Dendritic cell treated with granulocyte-macrophage colony-stimulating factor and Interleukin-4, amounts not matched to agents 40 ng/mL and 50 ng/mL, for 4 days (primary cell): ENCODE measurements at regions not wholly inside any gene's neighbourhood (a gene's known extent, or its start where the extent isn't known, plus 50 kb on each side); places are given as distances from the start of the nearest gene placed in this dataset.

ENCODE experiments used
- H3K27ac Mint-ChIP-seq: one replicate; pipeline ENCODE4 v1.8.0; 2022; ENCODE audit warnings: mild to moderate bottlenecking, mixed read lengths
- H3K27me3 Mint-ChIP-seq: one replicate; pipeline ENCODE4 v1.8.0; 2022; ENCODE audit warnings: mild to moderate bottlenecking, mixed read lengths
- H3K36me3 Mint-ChIP-seq: one replicate; pipeline ENCODE4 v1.8.0; 2022; ENCODE audit warnings: low read depth, mixed read lengths
- H3K4me1 Mint-ChIP-seq: one replicate; pipeline ENCODE4 v1.8.0; 2022; ENCODE audit warnings: low read depth, mixed read lengths
- H3K4me3 Mint-ChIP-seq: one replicate; pipeline ENCODE4 v1.8.0; 2022; ENCODE audit warnings: mild to moderate bottlenecking, moderate library complexity, mixed read lengths
- H3K9me3 Mint-ChIP-seq: one replicate; pipeline ENCODE4 v1.8.0; 2022; ENCODE audit warnings: mixed read lengths
- intact Hi-C: fragments of 100-400 bp; cut with micrococcal nuclease; formaldehyde crosslinking; loops from one replicate; pipeline ENCODE4 v1.15.0; 2022

DNA sequence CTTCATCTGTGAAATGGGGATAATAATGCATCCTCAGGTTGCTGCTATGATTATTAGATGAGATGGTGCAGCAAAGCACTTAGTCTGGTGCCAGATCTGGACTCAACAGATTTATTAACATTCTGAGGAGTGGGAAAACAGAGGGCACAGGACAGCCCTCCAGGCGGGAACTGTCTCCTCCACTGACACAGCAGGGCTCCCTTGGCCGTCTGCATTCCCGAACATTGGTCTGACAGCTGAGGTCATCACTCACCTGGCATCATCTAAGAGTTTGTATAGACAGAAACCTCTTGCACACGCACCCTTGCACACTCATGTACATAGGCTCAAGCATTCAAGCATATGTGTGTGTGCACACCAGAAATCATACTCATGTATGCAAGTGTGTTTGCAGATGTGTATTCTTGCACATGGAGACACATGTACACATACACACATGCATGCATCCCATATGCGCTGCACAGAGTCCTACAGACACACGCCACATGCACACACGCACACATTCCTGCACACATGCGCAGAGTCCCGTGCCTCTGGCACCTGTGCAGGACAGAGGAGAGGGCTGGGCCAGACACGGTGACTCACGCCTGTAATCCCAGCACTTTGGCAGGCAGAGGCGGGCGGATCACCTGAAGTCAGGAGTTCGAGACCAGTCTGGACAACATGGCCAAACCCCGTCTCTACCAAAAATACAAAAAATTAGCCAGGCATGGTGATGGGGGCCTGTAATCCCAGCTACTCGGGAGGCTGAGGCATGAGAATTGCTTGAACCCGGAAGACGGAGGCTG is 173.3 kb upstream of the GLI2 start:
- Mint-ChIP-seq H3K36me3 (no peaks in the 10 kb centered on the region), H3K9me3 (no peaks in the 10 kb centered on the region), H3K27me3 (peaks cover 3% of the 10 kb centered on the region), H3K4me1 (no peaks in the 10 kb centered on the region), H3K27ac (no peak overlapping the region), H3K4me3 (no peak overlapping the region)
- intact Hi-C loops, result no loop called here

DNA sequence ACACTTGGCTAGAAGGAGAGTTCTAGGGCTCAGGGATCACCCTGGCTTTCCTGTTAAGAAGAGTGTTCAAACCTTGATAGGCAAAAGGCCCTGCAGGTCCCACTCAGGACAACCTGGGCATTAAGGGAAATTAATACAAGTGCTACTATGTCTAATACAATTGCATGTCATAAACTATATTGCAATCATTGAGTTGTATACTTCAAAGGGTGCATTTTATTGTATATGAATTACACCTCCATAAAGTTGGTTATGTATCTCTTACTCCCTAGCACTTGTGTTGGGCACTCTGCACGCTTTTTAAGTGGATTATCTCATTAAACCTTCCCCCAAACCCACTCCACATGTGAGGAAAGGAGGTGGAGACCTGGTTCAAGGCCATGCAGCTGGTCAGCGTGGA is 172.1 kb upstream of the GLI2 start:
- Mint-ChIP-seq H3K4me1 (no peaks in the 10 kb centered on the region), H3K4me3 (no peak overlapping the region)

DNA sequence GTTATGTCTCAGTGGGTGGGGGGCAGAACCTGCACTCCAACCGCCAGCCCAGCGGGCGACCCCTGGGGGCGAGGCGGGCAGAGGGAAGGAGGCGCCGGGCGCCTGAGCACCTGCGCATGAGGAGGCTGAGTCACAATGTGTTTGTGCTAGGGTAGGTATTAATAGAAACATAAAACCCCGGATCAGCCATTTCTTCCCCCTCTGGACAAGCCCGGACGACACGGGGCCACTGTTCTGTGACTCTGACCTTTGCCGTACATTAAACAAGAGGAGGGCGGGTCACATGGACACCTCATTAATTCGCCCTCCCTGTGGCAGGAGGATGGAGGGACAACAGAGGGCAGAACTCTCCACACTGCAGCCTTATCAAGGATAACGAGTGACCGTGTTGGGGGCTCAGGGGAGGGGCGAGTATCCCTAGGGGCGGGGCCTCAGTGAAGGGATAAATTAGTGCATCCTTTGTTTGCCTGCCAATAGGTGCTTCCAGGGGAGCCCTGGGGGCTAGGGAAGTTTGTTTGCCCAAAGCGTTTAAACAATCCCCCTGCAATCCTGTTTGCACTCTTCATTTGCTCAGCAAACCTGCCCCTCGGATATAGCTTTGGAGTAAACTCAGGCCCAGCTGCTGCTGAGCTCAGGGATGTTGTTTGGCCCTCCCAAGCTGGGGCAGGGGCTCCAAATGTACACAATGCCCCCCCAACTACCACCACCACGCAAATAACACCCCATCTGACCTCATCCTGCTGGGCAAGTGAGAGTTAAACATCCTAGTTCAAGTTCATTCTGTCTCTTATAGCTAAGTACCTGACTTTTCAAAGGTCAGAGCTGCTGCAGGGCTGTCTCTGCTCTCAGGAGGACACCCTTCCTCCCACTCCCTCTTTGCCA is 171.2 kb upstream of the GLI2 start:
- Mint-ChIP-seq H3K9me3 (no peaks in the 10 kb centered on the region), H3K4me1 (no peaks in the 10 kb centered on the region), H3K4me3 (no peak overlapping the region), H3K27me3 (peaks cover 5% of the 10 kb centered on the region), H3K27ac (no peak overlapping the region), H3K36me3 (no peaks in the 10 kb centered on the region)
- intact Hi-C loops, result no loop called here

More for the DNA sequence above, 172.1 kb upstream of the GLI2 start:
- Mint-ChIP-seq H3K27ac (no peak overlapping the region), H3K36me3 (no peaks in the 10 kb centered on the region), H3K27me3 (peaks cover 5% of the 10 kb centered on the region), H3K9me3 (no peaks in the 10 kb centered on the region)
- intact Hi-C loops, result no loop called here

DNA sequence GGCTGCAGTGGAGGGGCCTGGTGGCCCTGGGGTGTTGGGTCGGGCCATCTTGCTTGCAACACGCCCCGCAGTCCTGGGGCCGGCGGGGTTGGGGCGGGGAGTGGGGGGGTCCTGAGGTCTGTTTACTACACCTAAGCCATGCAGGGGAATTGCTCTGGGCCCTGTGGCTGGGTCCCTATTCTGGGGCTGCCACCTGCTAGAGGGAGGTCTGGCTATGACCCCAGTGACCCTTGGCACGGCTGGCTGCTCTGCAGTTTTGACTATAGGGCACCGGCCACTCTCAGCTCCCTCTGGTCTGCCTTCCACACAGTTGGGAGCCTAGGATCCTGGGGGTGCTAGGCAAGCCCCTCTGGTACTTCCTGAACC is 170.6 kb upstream of the GLI2 start:
- Mint-ChIP-seq H3K4me1 (no peaks in the 10 kb centered on the region), H3K27me3 (peaks cover 3% of the 10 kb centered on the region), H3K4me3 (no peak overlapping the region), H3K9me3 (no peaks in the 10 kb centered on the region), H3K27ac (no peak overlapping the region), H3K36me3 (no peaks in the 10 kb centered on the region)
- intact Hi-C loops, result no loop called here

DNA sequence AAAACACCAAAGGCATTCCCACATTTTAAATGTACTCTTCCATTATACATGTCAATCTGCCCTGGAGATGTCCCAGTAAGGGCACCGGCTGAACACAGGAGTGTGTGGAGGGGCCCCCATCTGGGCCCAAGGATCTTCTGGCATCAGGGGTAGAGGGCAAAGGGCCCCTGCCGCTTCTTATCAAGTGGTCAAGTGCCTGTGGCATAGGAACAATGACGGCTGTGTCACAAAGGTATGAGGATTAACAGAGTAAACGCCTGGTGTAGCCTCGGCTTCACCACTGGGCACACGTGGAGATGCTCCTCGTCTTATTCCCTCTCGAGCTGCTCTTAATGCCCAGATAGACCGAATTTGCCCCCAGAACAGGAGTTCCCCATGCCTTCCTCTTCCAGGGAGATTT is 169.7 kb upstream of the GLI2 start:
- H3K9me3 Mint-ChIP-seq, result no peaks in the 10 kb centered on the region
- H3K4me3 Mint-ChIP-seq, result no peak overlapping the region
- H3K4me1 Mint-ChIP-seq, result no peaks in the 10 kb centered on the region
- H3K27ac Mint-ChIP-seq, result no peak overlapping the region
- no peaks in the 10 kb centered on the region for H3K36me3 Mint-ChIP-seq
- peaks cover 3% of the 10 kb centered on the region for H3K27me3 Mint-ChIP-seq
- intact Hi-C loops, result no loop called here

DNA sequence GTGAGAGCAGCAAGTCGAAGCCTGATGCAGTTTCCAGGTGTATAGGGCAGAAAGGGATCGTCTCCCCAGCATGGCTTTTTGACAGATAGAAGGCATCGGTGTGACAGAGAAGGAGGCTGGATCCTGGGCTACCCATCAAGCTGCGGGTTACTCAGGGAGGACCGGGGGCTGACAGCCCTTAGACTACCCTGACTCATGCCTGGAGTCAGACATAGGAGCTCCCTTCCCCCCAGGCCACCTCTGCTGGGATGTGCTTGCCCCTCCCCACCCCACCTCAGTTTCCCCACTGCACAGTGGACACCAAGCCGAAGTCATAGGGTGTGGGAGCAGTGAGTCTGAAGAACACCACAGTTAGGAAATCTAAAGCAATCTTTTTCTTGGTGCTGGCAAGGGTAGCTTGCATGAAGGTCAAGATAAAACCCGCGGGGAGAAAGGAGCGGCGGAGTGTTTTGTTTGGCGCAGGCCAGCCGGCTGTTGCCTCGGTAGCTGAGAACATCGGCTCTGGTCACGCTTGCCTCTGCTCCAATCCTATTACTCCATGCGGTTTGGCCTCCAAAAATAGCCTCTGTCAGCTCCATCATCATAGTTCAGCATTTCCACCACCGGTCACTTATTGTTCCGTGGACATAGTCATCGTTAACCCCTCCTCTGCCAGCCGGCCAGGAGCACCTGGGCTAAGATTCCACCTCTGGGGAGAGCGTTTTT is 169.2 kb upstream of the GLI2 start:
- Mint-ChIP-seq H3K4me3 (no peak overlapping the region), H3K27ac (no peak overlapping the region), H3K27me3 (peaks cover 3% of the 10 kb centered on the region), H3K4me1 (no peaks in the 10 kb centered on the region), H3K9me3 (no peaks in the 10 kb centered on the region), H3K36me3 (no peaks in the 10 kb centered on the region)
- intact Hi-C loops, result no loop called here

DNA sequence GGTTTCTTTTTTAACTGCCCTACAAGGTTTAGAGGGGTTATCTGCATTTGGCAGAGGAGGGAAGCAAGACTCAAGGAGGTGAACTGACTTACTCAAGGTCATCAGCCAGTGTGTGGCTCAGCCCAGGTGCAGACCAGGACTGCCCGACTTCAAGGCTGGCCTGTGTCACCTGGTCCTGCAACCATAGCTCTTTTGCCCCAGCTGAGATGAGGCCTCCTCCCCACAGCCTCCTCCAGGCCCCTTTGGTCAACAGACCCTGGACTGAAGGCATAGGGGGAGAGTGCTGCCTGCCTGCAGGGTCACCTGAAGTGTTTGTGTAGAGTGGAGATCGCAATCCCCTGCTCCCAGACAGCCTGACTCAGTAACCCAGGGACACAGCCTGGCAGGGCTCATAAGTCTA is 168.5 kb upstream of the GLI2 start:
- H3K27me3 Mint-ChIP-seq, result peaks cover 3% of the 10 kb centered on the region
- intact Hi-C loops, result no loop called here
- no peaks in the 10 kb centered on the region for H3K4me1 Mint-ChIP-seq
- H3K4me3 Mint-ChIP-seq, result no peak overlapping the region
- no peaks in the 10 kb centered on the region for H3K36me3 Mint-ChIP-seq
- no peak overlapping the region for H3K27ac Mint-ChIP-seq
- no peaks in the 10 kb centered on the region for H3K9me3 Mint-ChIP-seq

DNA sequence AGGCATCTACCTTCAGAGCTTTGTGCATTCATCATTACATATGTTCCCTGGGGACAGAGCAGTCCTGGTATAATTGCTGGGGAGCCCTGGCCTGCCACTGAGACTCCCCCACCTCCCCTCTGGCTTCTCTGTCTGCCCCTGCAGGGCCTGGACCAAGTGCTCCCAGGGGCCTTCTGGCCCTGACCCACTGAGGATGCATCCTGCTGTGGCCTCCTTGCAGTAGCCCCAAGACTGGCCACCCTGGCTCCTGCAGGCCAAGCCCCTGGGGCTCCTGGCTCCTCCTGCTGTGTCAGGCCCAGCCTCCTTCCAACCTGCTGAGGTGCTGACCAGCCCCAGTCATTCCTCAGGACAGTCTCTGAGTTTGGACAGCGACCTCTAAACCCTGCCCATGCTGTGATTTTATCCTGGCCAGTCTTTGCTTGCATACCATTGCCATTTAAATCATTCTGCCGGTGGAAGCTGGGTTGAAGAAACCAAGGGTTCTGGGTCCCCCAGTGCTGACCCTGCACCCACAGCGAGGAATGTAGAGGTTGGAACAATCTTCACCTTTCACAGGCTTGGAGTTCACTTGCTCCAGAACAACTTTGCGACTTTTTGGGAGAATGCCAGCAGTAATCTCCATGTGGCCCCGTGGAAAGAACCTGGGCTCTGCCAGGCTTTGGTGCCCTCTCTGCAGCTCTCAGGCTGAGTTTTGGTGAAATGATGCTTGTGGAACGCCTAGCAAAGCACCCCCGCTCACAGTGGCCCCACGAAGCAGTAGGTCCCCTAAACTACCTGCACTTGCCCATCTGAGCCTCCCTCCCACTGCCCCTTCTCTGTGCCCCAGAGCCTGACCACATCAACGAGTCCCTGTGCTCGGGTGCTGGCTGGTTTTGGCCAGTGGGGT is 167.3 kb upstream of the GLI2 start:
- Mint-ChIP-seq H3K4me3 (no peak overlapping the region), H3K4me1 (no peaks in the 10 kb centered on the region), H3K9me3 (no peaks in the 10 kb centered on the region), H3K36me3 (no peaks in the 10 kb centered on the region), H3K27me3 (peaks cover 6% of the 10 kb centered on the region), H3K27ac (no peak overlapping the region)
- intact Hi-C loops, result no loop called here

DNA sequence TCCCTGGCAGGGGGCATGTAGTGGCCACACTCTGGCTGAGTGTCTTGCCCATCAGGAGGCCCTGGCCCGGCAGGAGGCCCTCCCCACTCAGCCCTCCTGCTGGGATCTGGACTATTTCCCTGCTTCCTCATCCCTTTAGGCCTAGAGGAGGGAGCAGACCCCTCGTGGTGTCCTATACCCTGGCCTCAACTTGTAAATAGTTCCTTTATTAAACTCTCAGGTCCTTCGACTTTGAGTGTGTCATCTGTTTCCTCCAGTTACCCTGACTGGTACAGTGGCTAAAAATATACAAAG is 166.7 kb upstream of the GLI2 start:
- H3K4me1 Mint-ChIP-seq, result no peaks in the 10 kb centered on the region
- intact Hi-C loops, result no loop called here
- H3K27ac Mint-ChIP-seq, result no peak overlapping the region
- peaks cover 6% of the 10 kb centered on the region for H3K27me3 Mint-ChIP-seq
- H3K9me3 Mint-ChIP-seq, result no peaks in the 10 kb centered on the region
- H3K4me3 Mint-ChIP-seq, result no peak overlapping the region
- H3K36me3 Mint-ChIP-seq, result no peaks in the 10 kb centered on the region

DNA sequence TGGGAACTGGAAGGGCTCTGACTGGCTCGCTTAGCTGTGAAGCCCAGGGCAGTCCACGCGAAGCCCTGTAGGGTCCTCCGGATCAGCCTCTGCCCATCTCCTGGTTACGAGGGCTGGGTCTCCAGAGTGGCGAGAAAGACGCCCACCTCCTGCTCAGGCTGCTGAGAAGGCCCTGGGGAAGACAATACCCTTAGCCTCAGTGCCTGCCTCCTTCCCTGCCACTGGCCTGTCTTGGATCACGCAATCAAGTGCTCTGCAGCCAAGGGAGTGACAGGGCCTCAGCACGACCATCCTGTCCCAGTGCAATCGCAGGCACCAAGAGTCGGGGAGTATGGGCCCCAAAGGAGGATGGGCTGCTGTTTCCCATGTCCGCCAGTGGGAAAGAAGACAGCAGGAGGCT is 165.7 kb upstream of the GLI2 start:
- Mint-ChIP-seq H3K4me3 (no peak overlapping the region), H3K36me3 (no peaks in the 10 kb centered on the region), H3K9me3 (no peaks in the 10 kb centered on the region), H3K27me3 (peaks cover 11% of the 10 kb centered on the region), H3K4me1 (no peaks in the 10 kb centered on the region), H3K27ac (no peak overlapping the region)
- intact Hi-C loops, result no loop called here

DNA sequence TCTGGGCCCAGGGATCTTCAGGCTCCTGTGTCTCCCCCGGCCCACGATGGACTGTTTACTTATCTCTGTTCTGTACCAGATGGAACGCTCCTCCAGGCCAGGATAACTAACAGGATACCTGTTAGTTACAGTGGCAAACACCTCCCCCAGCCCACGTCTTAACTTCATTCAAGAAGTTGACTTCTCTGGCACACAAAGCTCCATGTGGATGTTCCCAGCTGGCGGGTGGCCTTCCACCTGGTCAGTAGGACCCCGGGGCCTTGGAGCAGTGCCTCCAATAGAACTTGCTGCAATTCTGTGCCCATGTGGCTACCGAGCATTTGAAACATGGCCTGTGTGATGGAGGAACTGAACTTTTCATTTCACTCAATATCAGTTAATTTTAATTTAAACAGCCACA is 165.1 kb upstream of the GLI2 start:
- Mint-ChIP-seq H3K9me3 (no peaks in the 10 kb centered on the region), H3K27ac (no peak overlapping the region), H3K4me1 (no peaks in the 10 kb centered on the region), H3K36me3 (no peaks in the 10 kb centered on the region), H3K4me3 (no peak overlapping the region), H3K27me3 (peaks cover 13% of the 10 kb centered on the region)
- intact Hi-C loops, result no loop called here

DNA sequence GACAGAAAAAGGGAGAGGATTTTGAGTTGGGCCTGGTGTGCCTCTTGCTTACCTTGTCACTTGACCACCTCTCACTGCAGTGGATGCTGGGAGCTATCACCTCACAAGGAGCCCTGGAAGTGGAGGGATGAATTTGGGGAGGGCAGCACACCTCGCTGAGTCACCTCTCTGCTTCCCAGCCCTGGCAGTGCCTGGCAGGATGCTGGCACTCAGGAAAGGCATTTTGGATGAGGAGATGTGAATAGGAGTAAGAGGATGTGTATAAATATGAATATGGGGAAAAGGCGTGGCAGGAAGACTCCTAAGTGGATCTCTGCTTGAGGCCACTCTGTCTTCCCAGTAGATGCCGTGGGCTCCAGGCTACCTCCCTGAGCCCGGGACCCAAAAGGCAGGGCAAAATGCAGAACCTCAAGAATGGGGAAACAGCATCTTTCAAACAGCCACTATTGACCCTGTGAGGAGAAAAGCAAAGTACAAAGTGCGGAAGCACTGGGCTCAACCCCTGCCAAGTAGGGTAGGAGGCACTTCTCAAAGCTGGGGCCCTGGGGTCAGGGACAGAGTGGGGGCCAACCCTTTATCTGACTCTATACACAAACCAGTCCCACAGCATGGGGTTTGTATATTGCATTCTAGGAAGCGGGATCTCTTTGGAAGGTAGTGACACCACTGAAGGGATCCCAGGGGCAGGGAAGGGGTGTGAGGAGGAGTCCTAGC is 164.5 kb upstream of the GLI2 start:
- Mint-ChIP-seq H3K27ac (no peak overlapping the region), H3K36me3 (no peaks in the 10 kb centered on the region), H3K4me3 (no peak overlapping the region), H3K9me3 (no peaks in the 10 kb centered on the region), H3K4me1 (no peaks in the 10 kb centered on the region), H3K27me3 (peaks cover 19% of the 10 kb centered on the region)
- intact Hi-C loops, result no loop called here

DNA sequence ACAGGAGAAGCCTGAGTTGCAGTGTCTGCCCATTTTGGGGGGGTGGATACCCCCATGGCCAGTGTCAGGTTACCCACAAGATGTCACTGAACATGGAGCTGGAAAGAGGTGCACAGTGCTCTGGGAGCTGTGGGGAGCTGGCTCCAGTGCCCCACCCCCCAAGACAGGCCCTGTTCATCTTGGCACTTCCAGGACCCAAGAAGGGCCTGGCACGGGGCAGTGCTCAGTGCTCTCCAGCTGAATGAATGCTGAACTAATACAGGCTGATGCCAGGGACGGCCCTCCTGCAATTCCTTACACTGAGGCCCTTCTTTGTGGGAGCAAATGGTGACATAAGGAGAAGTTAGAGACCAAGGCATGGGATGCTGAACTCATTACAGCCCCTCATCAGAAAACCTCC is 163.4 kb upstream of the GLI2 start:
- intact Hi-C loops, result no loop called here
- H3K4me3 Mint-ChIP-seq, result no peak overlapping the region
- H3K27me3 Mint-ChIP-seq, result peaks cover 28% of the 10 kb centered on the region
- H3K36me3 Mint-ChIP-seq, result no peaks in the 10 kb centered on the region
- H3K4me1 Mint-ChIP-seq, result no peaks in the 10 kb centered on the region
- no peak overlapping the region for H3K27ac Mint-ChIP-seq
- H3K9me3 Mint-ChIP-seq, result no peaks in the 10 kb centered on the region
